ENCODE measurements at regions not wholly inside any gene's neighbourhood (a gene's known extent, or its start where the extent isn't known, plus 50 kb on each side); places are given as distances from the start of the nearest gene placed in this dataset.

GRCh38 chr6:170483413-170483812 is 69.7 kb downstream of the PSMB1 start:
- TF ChIP-seq CTCF (IDR thresholded peaks at IDR 0.05; ENCODE audit: control insufficient read depth, insufficient read depth, low read depth, low read length, missing control alignments): no peak

GRCh38 chr6:170480050-170480692 is 72.9 kb downstream of the PSMB1 start:
- no peak overlapping the region for H3K4me3 ChIP-seq (ENCODE audit: control insufficient read depth, low read depth, low read length)
- peak; percentile 22 for TF ChIP-seq CTCF (IDR thresholded peaks at IDR 0.05; ENCODE audit: control insufficient read depth, insufficient read depth, low read depth, low read length, missing control alignments)
- DNase-seq (ENCODE audit: low read depth): no peak

More at GRCh38 chr6:170483413-170483812, 69.7 kb downstream of the PSMB1 start:
- DNase-seq (ENCODE audit: low read depth): no peak
- H3K4me3 ChIP-seq (ENCODE audit: control insufficient read depth, low read depth, low read length): no peak overlapping the region

GRCh38 chr6:170476360-170476759 is 76.7 kb downstream of the PSMB1 start:
- no peak for TF ChIP-seq CTCF (IDR thresholded peaks at IDR 0.05; ENCODE audit: control insufficient read depth, insufficient read depth, low read depth, low read length, missing control alignments)
- DNase-seq (ENCODE audit: low read depth): no peak
- H3K4me3 ChIP-seq (ENCODE audit: control insufficient read depth, low read depth, low read length): no peak overlapping the region

- TF ChIP-seq CTCF (IDR thresholded peaks at IDR 0.05; ENCODE audit: control insufficient read depth, insufficient read depth, low read depth, low read length, missing control alignments): no peak
- H3K4me3 ChIP-seq (ENCODE audit: control insufficient read depth, low read depth, low read length): no peak overlapping the region
- no peak for DNase-seq (ENCODE audit: low read depth)
Measured at GRCh38 chr6:170475118-170475517, 78.0 kb downstream of the PSMB1 start.

- no peak for TF ChIP-seq CTCF (IDR thresholded peaks at IDR 0.05; ENCODE audit: control insufficient read depth, insufficient read depth, low read depth, low read length, missing control alignments)
- DNase-seq (ENCODE audit: low read depth): no peak
- no peak overlapping the region for H3K4me3 ChIP-seq (ENCODE audit: control insufficient read depth, low read depth, low read length)
Measured at GRCh38 chr6:170473801-170474200, 79.3 kb downstream of the PSMB1 start.

GRCh38 chr6:170473301-170473717 is 79.8 kb downstream of the PSMB1 start:
- no peak for TF ChIP-seq CTCF (IDR thresholded peaks at IDR 0.05; ENCODE audit: control insufficient read depth, insufficient read depth, low read depth, low read length, missing control alignments)
- no peak overlapping the region for H3K4me3 ChIP-seq (ENCODE audit: control insufficient read depth, low read depth, low read length)
- no peak for DNase-seq (ENCODE audit: low read depth)

Measured in AG09309 (cell line).